ENCODE measurements at regions not wholly inside any gene's neighbourhood (a gene's known extent, or its start where the extent isn't known, plus 50 kb on each side); places are given as distances from the start of the nearest gene placed in this dataset.
"Not testable (repeated sequence)": the region's sequence is repeated elsewhere in the genome, so short reads cannot be mapped to it uniquely, and the experiment has no call there.

DNA sequence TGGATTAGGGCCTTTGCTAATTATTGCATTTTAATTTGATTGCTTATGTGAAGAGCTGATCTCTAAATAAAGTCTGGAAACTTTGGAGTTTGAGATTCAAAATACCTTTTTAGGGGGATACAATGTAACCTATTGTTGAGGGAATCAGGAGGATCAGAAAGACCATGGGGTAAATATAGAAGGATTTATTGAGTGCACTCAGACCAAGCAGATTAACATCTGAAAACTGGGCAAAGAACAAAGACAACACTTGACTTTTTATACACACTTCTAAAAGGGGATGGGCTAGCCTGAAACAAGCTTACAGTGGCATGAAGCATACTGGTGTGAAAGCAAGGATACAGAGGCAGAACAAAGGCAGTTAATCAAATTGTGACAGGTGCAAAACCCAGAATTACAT is 174.3 kb downstream of the MRPS30 start:
- Histone ChIP-seq H3K27me3 (ENCODE audit: control insufficient read depth, insufficient read depth, low read length) (no peaks in the 10 kb centered on the region), H3K4me3 (ENCODE audit: low read depth, low read length) (no peak overlapping the region), H3K36me3 (ENCODE audit: control insufficient read depth, insufficient read depth, low read length) (no peaks in the 10 kb centered on the region)
- TF ChIP-seq, protein P1, sequence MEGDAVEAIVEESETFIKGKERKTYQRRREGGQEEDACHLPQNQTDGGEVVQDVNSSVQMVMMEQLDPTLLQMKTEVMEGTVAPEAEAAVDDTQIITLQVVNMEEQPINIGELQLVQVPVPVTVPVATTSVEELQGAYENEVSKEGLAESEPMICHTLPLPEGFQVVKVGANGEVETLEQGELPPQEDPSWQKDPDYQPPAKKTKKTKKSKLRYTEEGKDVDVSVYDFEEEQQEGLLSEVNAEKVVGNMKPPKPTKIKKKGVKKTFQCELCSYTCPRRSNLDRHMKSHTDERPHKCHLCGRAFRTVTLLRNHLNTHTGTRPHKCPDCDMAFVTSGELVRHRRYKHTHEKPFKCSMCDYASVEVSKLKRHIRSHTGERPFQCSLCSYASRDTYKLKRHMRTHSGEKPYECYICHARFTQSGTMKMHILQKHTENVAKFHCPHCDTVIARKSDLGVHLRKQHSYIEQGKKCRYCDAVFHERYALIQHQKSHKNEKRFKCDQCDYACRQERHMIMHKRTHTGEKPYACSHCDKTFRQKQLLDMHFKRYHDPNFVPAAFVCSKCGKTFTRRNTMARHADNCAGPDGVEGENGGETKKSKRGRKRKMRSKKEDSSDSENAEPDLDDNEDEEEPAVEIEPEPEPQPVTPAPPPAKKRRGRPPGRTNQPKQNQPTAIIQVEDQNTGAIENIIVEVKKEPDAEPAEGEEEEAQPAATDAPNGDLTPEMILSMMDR (IDR thresholded peaks at IDR 0.05; ENCODE audit: insufficient read depth, low read length, poor library complexity, severe bottlenecking) = no peak
- DNase-seq (ENCODE audit: low read depth) = no peak

DNA sequence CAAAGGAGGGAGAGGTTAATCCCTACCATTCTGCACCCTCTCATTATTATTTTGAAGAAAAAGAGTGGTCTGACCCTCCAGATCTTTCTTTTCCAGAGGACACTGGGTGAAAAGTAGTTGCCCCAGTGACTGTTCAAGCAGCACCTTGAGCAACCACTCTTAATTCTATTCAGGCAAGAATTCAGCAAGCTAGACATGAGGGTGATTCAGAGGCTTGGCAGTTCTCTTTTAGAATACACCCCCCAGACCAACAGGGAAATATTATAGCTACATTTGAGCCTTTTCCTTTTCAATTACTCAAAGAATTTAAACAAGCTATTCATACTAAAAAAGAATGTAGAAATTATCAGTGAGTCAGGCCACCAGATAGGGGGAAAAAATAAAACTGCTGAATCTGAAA is 178.3 kb downstream of the MRPS30 start:
- no peaks in the 10 kb centered on the region for H3K27me3 ChIP-seq (ENCODE audit: control insufficient read depth, insufficient read depth, low read length)
- TF ChIP-seq, protein P1 (IDR thresholded peaks at IDR 0.05; ENCODE audit: insufficient read depth, low read length, poor library complexity, severe bottlenecking) = no peak
- no peak overlapping the region for H3K4me3 ChIP-seq (ENCODE audit: low read depth, low read length)
- H3K36me3 ChIP-seq (ENCODE audit: control insufficient read depth, insufficient read depth, low read length) = no peaks in the 10 kb centered on the region
- no peak for DNase-seq (ENCODE audit: low read depth)

DNA sequence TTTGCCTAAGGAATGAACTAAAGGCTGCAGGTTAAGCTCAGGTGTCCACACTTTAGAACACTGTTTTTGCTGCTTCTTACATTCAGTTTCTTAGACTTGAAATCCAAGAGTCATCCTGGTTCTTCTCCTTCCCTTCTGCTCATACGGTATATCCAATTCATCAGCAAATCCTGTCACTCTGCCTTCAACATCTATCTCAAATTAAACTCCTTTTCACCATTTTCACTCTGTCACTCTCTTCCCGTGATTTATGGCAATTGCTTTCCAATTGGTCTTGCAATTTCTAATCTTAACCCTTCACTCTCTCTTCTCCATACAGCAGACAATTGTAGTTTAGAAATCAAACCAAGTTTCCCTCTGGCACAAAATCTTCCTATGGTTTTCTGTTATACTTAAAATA is 182.9 kb downstream of the MRPS30 start:
- TF ChIP-seq, protein P1 (IDR thresholded peaks at IDR 0.05; ENCODE audit: insufficient read depth, low read length, poor library complexity, severe bottlenecking) = no peak
- H3K4me3 ChIP-seq (ENCODE audit: low read depth, low read length) = no peak overlapping the region

DNA sequence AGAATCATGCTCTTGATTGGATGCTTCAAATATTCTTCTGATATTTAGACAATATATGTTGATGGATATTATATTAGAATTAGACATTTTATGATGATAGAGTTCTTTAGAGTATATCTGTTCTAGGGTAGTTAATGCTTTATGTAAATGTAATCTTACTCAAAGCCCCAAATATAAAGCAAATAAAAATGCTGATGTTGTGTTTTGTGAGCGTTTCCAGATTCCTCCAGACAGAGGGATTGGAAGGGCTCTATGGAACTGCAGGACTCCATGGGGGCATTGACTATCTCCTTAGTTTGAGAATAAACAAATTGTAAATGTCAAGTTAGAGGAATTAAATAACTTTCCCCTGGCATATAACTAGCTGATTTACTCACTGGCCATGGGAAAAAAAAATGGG is 184.5 kb downstream of the MRPS30 start:
- TF ChIP-seq, protein P1 (IDR thresholded peaks at IDR 0.05; ENCODE audit: insufficient read depth, low read length, poor library complexity, severe bottlenecking) = no peak
- Histone ChIP-seq H3K4me3 (ENCODE audit: low read depth, low read length) (no peak overlapping the region), H3K36me3 (ENCODE audit: control insufficient read depth, insufficient read depth, low read length) (no peaks in the 10 kb centered on the region), H3K27me3 (ENCODE audit: control insufficient read depth, insufficient read depth, low read length) (no peaks in the 10 kb centered on the region)
- DNase-seq (ENCODE audit: low read depth) = no peak

More for the DNA sequence above, 182.9 kb downstream of the MRPS30 start:
- Histone ChIP-seq H3K27me3 (ENCODE audit: control insufficient read depth, insufficient read depth, low read length) (no peaks in the 10 kb centered on the region), H3K36me3 (ENCODE audit: control insufficient read depth, insufficient read depth, low read length) (no peaks in the 10 kb centered on the region)
- no peak for DNase-seq (ENCODE audit: low read depth)

DNA sequence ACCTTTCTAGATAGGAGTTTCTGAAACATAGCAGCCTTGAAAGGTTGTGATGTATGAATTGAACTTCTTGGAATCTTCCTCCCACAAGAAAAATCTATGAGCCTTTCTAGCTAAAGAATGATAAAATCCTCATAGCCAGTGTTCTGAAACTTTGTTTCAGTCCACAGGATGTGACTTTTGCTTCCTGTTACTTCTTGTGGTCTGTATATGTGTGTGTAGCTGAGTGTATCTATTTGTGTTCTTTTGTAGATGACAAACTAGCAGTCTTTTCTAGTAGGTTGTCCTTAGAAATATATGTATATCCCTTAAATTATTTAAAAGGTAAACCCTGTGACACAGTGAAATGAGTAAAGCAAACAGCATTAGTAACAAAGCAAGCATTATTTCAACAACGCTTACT is 188.8 kb downstream of the MRPS30 start:
- no peak for DNase-seq (ENCODE audit: low read depth)
- TF ChIP-seq, protein P1 (IDR thresholded peaks at IDR 0.05; ENCODE audit: insufficient read depth, low read length, poor library complexity, severe bottlenecking) = no peak
- no peaks in the 10 kb centered on the region for H3K27me3 ChIP-seq (ENCODE audit: control insufficient read depth, insufficient read depth, low read length)
- H3K4me3 ChIP-seq (ENCODE audit: low read depth, low read length) = no peak overlapping the region
- no peaks in the 10 kb centered on the region for H3K36me3 ChIP-seq (ENCODE audit: control insufficient read depth, insufficient read depth, low read length)

DNA sequence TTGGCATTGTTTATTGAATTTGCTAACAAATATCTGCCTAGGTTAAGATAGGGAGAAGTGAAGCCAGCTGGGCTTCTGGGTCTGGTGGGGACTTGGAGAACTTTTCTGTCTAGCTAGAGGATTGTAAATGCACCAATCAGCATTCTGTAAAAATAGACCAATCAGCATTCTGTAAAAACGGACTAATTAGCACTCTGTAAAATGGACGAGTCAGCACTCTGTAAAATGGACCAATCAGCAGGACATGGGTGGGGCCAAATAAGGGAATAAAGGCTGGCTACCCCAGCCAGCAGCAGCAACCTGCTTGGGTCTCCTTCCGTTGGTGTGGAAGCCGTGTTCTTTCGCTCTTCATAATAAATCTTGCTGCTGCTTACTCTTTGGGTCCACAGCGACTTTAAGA is 198.4 kb downstream of the MRPS30 start:
- not testable (repeated sequence) for H3K27me3 ChIP-seq (ENCODE audit: control insufficient read depth, insufficient read depth, low read length); DNase-seq (ENCODE audit: low read depth); H3K36me3 ChIP-seq (ENCODE audit: control insufficient read depth, insufficient read depth, low read length); H3K4me3 ChIP-seq (ENCODE audit: low read depth, low read length)
